Uterus (tissue), 3 donors: ENCODE measurements at regions not wholly inside any gene's neighbourhood (a gene's known extent, or its start where the extent isn't known, plus 50 kb on each side); places are given as distances from the start of the nearest gene placed in this dataset.
A peak's percentile ranks its signal among the peaks of the same experiment; 100 is the strongest.

Source experiments
- DNase-seq, 2 donors: peaks; one replicate each; pipeline ENCODE4 v3.0.0-alpha.2; 2019 to 2020
- H3K27ac ChIP-seq, 2 donors: fragments of 200-600 bp; sonication (generic); 1 replicate in 1 of 2; 2 replicates in 1 of 2; pipeline ENCODE4 v1.5.1; 2016 to 2018
- H3K27me3 ChIP-seq, 2 donors: fragments of 200-600 bp; sonication (generic); one replicate each; pipeline ENCODE4 v1.5.1; 2018 to 2019; ENCODE audit warnings: control low read depth in 1 of 2
- H3K36me3 ChIP-seq, 2 donors: fragments of 200-600 bp; sonication (generic); one replicate each; pipeline ENCODE4 v1.5.1; 2019; ENCODE audit warnings: control low read depth in 1 of 2
- H3K4me1 ChIP-seq, 2 donors: fragments of 200-600 bp; sonication (generic); one replicate each; pipeline ENCODE4 v1.5.1; 2018 to 2019; ENCODE audit warnings: control low read depth in 1 of 2
- H3K4me3 ChIP-seq, 2 donors: fragments of 200-600 bp; sonication (generic); 1 replicate in 1 of 2; 2 replicates in 1 of 2; pipeline ENCODE4 v1.5.1; 2018 to 2019; ENCODE audit warnings: mild to moderate bottlenecking in 1 of 2
- H3K9me3 ChIP-seq, 2 donors: fragments of 200-600 bp; sonication (generic); one replicate each; pipeline ENCODE4 v1.5.1; 2019; ENCODE audit warnings: control low read depth in 1 of 2
- CTCF ChIP-seq, 4 experiments: fragments of 200-600 bp in 2 of 4; fragments of 450-650 bp in 2 of 4; sonication (generic) in 2 of 4; IDR thresholded peaks; one replicate each; pipeline ENCODE4 v1.5.1; 2016 to 2019; ENCODE audit warnings: antibody characterized with exemption in 4 of 4, mild to moderate bottlenecking in 2 of 4, moderate library complexity in 1 of 4
- POLR2A ChIP-seq, 2 donors: fragments of 450-650 bp; IDR thresholded peaks; one replicate each; pipeline ENCODE4 v1.6.1; 2016; ENCODE audit warnings: antibody characterized with exemption in 2 of 2, mild to moderate bottlenecking in 1 of 2, moderate library complexity in 1 of 2
- intact Hi-C: fragments of 100-400 bp; cut with DNase I; formaldehyde crosslinking; loops from one replicate; pipeline ENCODE4 v1.15.1; 2023; ENCODE audit warnings: low total_unique reads
- donor health status: DM: yes; HTN: yes; CAD: no.

GRCh38 chr3:494190-494589 is 297.6 kb downstream of the CHL1 start:
- no peak overlapping the region for H3K4me3 ChIP-seq
- H3K9me3 ChIP-seq: no peaks in the 10 kb centered on the region
- intact Hi-C loops: no loop called here
- TF ChIP-seq CTCF (IDR thresholded peaks at IDR 0.05) (no peak), POLR2A (IDR thresholded peaks at IDR 0.05) (no peak)
- H3K4me1 ChIP-seq: no peaks in the 10 kb centered on the region
- DNase-seq: no peak
- H3K27ac ChIP-seq: no peak overlapping the region
- no peaks in the 10 kb centered on the region for H3K36me3 ChIP-seq
- H3K27me3 ChIP-seq: no peaks in the 10 kb centered on the region

DNA sequence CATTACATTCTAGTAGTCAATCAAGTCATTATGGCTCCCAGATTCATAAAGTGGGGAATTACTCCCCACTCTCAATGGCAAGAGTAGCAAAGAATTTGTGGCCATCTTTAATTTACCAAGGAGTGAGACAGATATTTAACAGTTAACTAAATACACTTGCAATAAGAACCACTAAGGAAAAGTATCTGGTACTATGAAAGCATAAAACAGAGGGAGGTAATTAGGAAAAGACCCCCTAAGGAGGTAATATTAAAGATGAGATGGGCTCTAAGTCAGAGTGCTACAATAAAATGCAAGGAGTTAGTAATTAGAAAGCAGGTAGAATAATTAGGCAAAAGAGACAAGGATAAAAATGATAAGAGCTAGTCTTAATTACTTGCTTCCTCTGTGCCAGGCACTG is 301.9 kb downstream of the CHL1 start:
- Histone ChIP-seq H3K27ac (no peak overlapping the region), H3K4me1 (no peaks in the 10 kb centered on the region), H3K36me3 (no peaks in the 10 kb centered on the region), H3K4me3 (no peak overlapping the region), H3K27me3 (no peaks in the 10 kb centered on the region), H3K9me3 (no peaks in the 10 kb centered on the region)
- no peak for DNase-seq
- intact Hi-C loops: loop anchor here (5.0 kb wide), 1 partner anchor 344 kb away; no protein-coding TSS in a partner anchor
- TF ChIP-seq POLR2A (IDR thresholded peaks at IDR 0.05) (no peak), CTCF (IDR thresholded peaks at IDR 0.05) (no peak)

GRCh38 chr3:499001-499761 is 302.6 kb downstream of the CHL1 start:
- H3K4me3 ChIP-seq: no peak overlapping the region
- no peak overlapping the region for H3K27ac ChIP-seq
- H3K27me3 ChIP-seq: no peaks in the 10 kb centered on the region
- no peaks in the 10 kb centered on the region for H3K36me3 ChIP-seq
- no peaks in the 10 kb centered on the region for H3K4me1 ChIP-seq
- no peak for DNase-seq
- TF ChIP-seq CTCF (IDR thresholded peaks at IDR 0.05) (no peak), POLR2A (IDR thresholded peaks at IDR 0.05) (no peak)
- intact Hi-C loops: loop anchor here (5.0 kb wide), 1 partner anchor 343 kb away; no protein-coding TSS in a partner anchor
- H3K9me3 ChIP-seq: no peaks in the 10 kb centered on the region

DNA sequence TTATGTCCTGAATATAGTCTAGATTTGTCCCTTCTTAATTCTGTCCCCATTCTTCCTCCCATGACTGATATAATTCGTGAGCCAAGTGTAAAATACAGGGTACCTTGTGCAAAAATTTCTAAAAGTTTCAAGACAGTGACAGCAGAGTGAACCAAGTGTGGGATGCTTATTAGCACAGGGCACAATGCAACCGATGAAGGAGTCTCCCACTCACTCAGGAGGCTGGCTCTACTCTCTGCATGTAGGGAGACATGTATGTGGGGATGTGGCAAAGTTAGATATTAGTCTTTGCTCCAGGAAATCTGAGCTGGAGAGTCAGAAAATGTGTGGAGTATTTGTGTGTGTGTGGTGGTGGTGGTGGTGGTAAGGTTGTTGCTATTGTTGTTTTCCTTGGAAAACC is 305.9 kb downstream of the CHL1 start:
- Histone ChIP-seq H3K27ac (no peak overlapping the region), H3K27me3 (no peaks in the 10 kb centered on the region), H3K36me3 (no peaks in the 10 kb centered on the region), H3K9me3 (no peaks in the 10 kb centered on the region), H3K4me1 (no peaks in the 10 kb centered on the region), H3K4me3 (no peak overlapping the region)
- DNase-seq: no peak
- intact Hi-C loops: no loop called here
- TF ChIP-seq POLR2A (IDR thresholded peaks at IDR 0.05) (no peak), CTCF (IDR thresholded peaks at IDR 0.05) (no peak)

- Histone ChIP-seq H3K4me3 (no peak overlapping the region), H3K4me1 (no peaks in the 10 kb centered on the region), H3K36me3 (no peaks in the 10 kb centered on the region), H3K9me3 (peaks cover 0 to 2% of the 10 kb centered on the region in 2 donors), H3K27ac (peak overlapping the region in 1 of 2 donors; percentile 31), H3K27me3 (no peaks in the 10 kb centered on the region)
- TF ChIP-seq CTCF (IDR thresholded peaks at IDR 0.05): no peak
- TF ChIP-seq POLR2A (IDR thresholded peaks at IDR 0.05): no peak
- intact Hi-C loops: no loop called here
- DNase-seq: no peak
Measured at GRCh38 chr3:513301-513700, 316.7 kb downstream of the CHL1 start.
